HCT116 (cell line): ENCODE measurements at regions not wholly inside any gene's neighbourhood (a gene's known extent, or its start where the extent isn't known, plus 50 kb on each side); places are given as distances from the start of the nearest gene placed in this dataset.

Experiments used
- ATAC-seq: fragments of 200-7000 bp; cut with Tn5 transposase; 2 replicates; pipeline ENCODE4 v1.9.1; 2020; ENCODE audit warnings: mild to moderate bottlenecking, moderate library complexity
- BruUV-seq: library from RNA; stranded (reverse); fragments of 400-500 nt; replicated peaks from 2 replicates; lab custom pipeline; 2021; lab: Mats Ljungman, UMichigan
- CTCF ChIA-PET: fragments of 300-600 bp; sonication (Branson Sonifier 250); formaldehyde crosslinking; loops from one replicate; lab custom pipeline; 2021; ENCODE audit warnings: antibody characterized with exemption; lab: Charles Lee
- POLR2A ChIA-PET: fragments of 300-600, 350-600 bp; sonication (Branson Sonifier 250); formaldehyde crosslinking; loops from one replicate; lab custom pipeline; 2021; ENCODE audit warnings: antibody characterized with exemption; lab: Charles Lee
- RAD21 ChIA-PET, 2 experiments: fragments of 300-600 bp; sonication (Branson Sonifier 250); formaldehyde crosslinking; loops; one replicate each; lab custom pipeline; 2023; ENCODE audit warnings: low total read pairs in 2 of 2; ENCODE audit not compliant: uncharacterized antibody in 2 of 2, unreplicated experiment in 2 of 2, low non-redundant PET in 1 of 2; lab: Charles Lee
- DNase-seq: peaks from one replicate; pipeline ENCODE4 v3.0.0-alpha.2; 2010; ENCODE audit warnings: low read depth, low spot score
- H2AFZ ChIP-seq: fragments of 200-600 bp; shearing (Covaris generic), sonication (generic); 2 replicates; pipeline ENCODE4 v1.6.1; 2017; ENCODE audit warnings: low read depth, mixed run types, mixed read lengths, antibody characterized with exemption, low read length; ENCODE audit not compliant: poor library complexity, severe bottlenecking
- H3K27ac ChIP-seq: 2 replicates; pipeline ENCODE4 v1.5.1; 2012; ENCODE audit warnings: low read depth, low read length
- H3K27me3 ChIP-seq: fragments of 200-600 bp; sonication (generic); 2 replicates; pipeline ENCODE4 v1.6.1; 2016; ENCODE audit warnings: mixed run types, low read length, mixed read lengths; ENCODE audit not compliant: insufficient read depth
- H3K36me3 ChIP-seq, 2 experiments: fragments of 200-500 bp in 1 of 2; fragments of 200-600 bp in 1 of 2; sonication (Bioruptor generic) in 1 of 2; sonication (generic) in 1 of 2; 2 replicates each; pipeline versions ENCODE4 v1.5.1 to v1.6.1; 2014 to 2016; ENCODE audit warnings: low read length in 2 of 2, inconsistent platforms in 1 of 2, mixed read lengths in 1 of 2, mixed run types in 1 of 2; ENCODE audit not compliant: insufficient read depth in 2 of 2, control insufficient read depth in 1 of 2
- H3K4me1 ChIP-seq, 2 experiments: fragments of 200-600 bp in 1 of 2; sonication (generic) in 1 of 2; 2 replicates each; pipeline versions ENCODE4 v1.5.1 to v1.6.1; 2012 to 2017; ENCODE audit warnings: low read length in 2 of 2, inconsistent platforms in 1 of 2, mild to moderate bottlenecking in 1 of 2, mixed read lengths in 1 of 2, mixed run types in 1 of 2, moderate library complexity in 1 of 2; ENCODE audit not compliant: insufficient read depth in 2 of 2, control insufficient read depth in 1 of 2
- H3K4me2 ChIP-seq: fragments of 200-600 bp; sonication (generic); 2 replicates; pipeline ENCODE4 v1.6.1; 2017; ENCODE audit warnings: mixed run types, low read length, mixed read lengths
- H3K4me3 ChIP-seq, 2 experiments: fragments of 200-600 bp in 1 of 2; sonication (generic) in 1 of 2; replicated peaks in 1 of 2; 2 replicates each; pipeline ENCODE4 v1.5.1; 2011 to 2016; ENCODE audit warnings: low read length in 2 of 2, control low read depth in 1 of 2, low read depth in 1 of 2, mild to moderate bottlenecking in 1 of 2, mixed read lengths in 1 of 2, mixed run types in 1 of 2
- H3K79me2 ChIP-seq: fragments of 200-600 bp; sonication (generic); 2 replicates; pipeline ENCODE4 v1.6.1; 2017; ENCODE audit warnings: mild to moderate bottlenecking, mixed run types, low read length, moderate library complexity, mixed read lengths; ENCODE audit not compliant: insufficient read depth
- H3K9ac ChIP-seq: fragments of 200-600 bp; sonication (generic); 2 replicates; pipeline ENCODE4 v1.6.1; 2016; ENCODE audit warnings: low read length, mixed read lengths
- H3K9me2 ChIP-seq: fragments of 200-600 bp; sonication (generic), shearing (Covaris generic); 2 replicates; pipeline ENCODE4 v1.6.1; 2017; ENCODE audit warnings: mixed run types, mild to moderate bottlenecking, moderate library complexity; ENCODE audit not compliant: insufficient read depth
- H3K9me3 ChIP-seq, 2 experiments: fragments of 200-500 bp in 1 of 2; fragments of 200-600 bp in 1 of 2; sonication (Bioruptor generic) in 1 of 2; sonication (generic) in 1 of 2; 2 replicates each; pipeline ENCODE4 v1.6.1; 2014 to 2017; ENCODE audit warnings: low read length in 2 of 2, mixed read lengths in 2 of 2, inconsistent platforms in 1 of 2, low read depth in 1 of 2, mild to moderate bottlenecking in 1 of 2, mixed run types in 1 of 2, moderate library complexity in 1 of 2; ENCODE audit not compliant: control insufficient read depth in 1 of 2, insufficient read depth in 1 of 2
- H4K20me1 ChIP-seq: fragments of 200-600 bp; sonication (generic), shearing (Covaris generic); 2 replicates; pipeline ENCODE4 v1.6.1; 2017; ENCODE audit warnings: mixed run types, mild to moderate bottlenecking, moderate library complexity; ENCODE audit not compliant: insufficient read depth
- ATF3 ChIP-seq: IDR thresholded peaks from 2 replicates; pipeline ENCODE4 v1.6.1; 2012
- CTCF ChIP-seq, 3 experiments: fragments of 200-600 bp in 1 of 3; sonication (generic) in 1 of 3; IDR thresholded peaks in 2 of 3; conservative IDR thresholded peaks in 1 of 3; 2 replicates each; pipeline ENCODE4 v1.5.1; 2012 to 2017; ENCODE audit warnings: low read depth in 2 of 3, low read length in 2 of 3, antibody characterized with exemption in 1 of 3, borderline replicate concordance in 1 of 3, control low read depth in 1 of 3, mild to moderate bottlenecking in 1 of 3, mixed read lengths in 1 of 3, mixed run types in 1 of 3, moderate library complexity in 1 of 3; ENCODE audit not compliant: insufficient read depth in 1 of 3
- FOSL1 ChIP-seq: IDR thresholded peaks from 2 replicates; pipeline ENCODE4 v1.6.1; 2012; ENCODE audit warnings: low read depth
- REST ChIP-seq: IDR thresholded peaks from 2 replicates; pipeline ENCODE4 v1.6.1; 2012; ENCODE audit warnings: low read depth
- SIN3A ChIP-seq: IDR thresholded peaks from 2 replicates; pipeline ENCODE4 v1.6.1; 2012; ENCODE audit warnings: low read depth
- SP1 ChIP-seq: IDR thresholded peaks from 2 replicates; pipeline ENCODE4 v1.6.1; 2012; ENCODE audit warnings: low read depth
- TCF7L2 ChIP-seq: IDR thresholded peaks from 2 replicates; pipeline ENCODE4 v1.7.0; 2011; ENCODE audit warnings: borderline replicate concordance, inconsistent platforms; ENCODE audit not compliant: insufficient read depth, insufficient read length; ENCODE audit errors: extremely low read depth
- intact Hi-C: fragments of 100-400 bp; cut with micrococcal nuclease; formaldehyde crosslinking; loops from 2 replicates; pipeline ENCODE4 v1.10.0; 2022

GRCh38 chr1:55670331-55671082 is 455.3 kb upstream of the USP24 start:
- CTCF ChIA-PET = no interaction called here
- Histone ChIP-seq H3K9me3 (no peaks in the 10 kb centered on the region), H3K27ac (no peak overlapping the region), H3K79me2 (no peaks in the 10 kb centered on the region), H3K9ac (no peak overlapping the region), H2AFZ (no peak overlapping the region), H4K20me1 (no peaks in the 10 kb centered on the region), H3K4me1 (no peaks in the 10 kb centered on the region), H3K4me2 (no peak overlapping the region), H3K9me2 (no peaks in the 10 kb centered on the region), H3K36me3 (no peaks in the 10 kb centered on the region), H3K27me3 (no peaks in the 10 kb centered on the region)
- ATAC-seq (no peak), DNase-seq (no peak)
- POLR2A ChIA-PET = no interaction called here
- intact Hi-C loops = no loop called here
- no TSS peak for BruUV-seq
- RAD21 ChIA-PET = no interaction called here
- TF ChIP-seq REST (no peak), CTCF (IDR thresholded peaks at IDR 0.05 in 2 of 3, conservative IDR thresholded peaks at IDR 0.05 in 1 of 3; ENCODE audit: borderline replicate concordance in 1 of 3, insufficient read depth in 1 of 3, low read depth in 2 of 3, low read length in 2 of 3) (no peak), TCF7L2 (no peak), SP1 (no peak), SIN3A (no peak), FOSL1 (no peak), ATF3 (no peak)
- TF ChIP-seq, all 23 proteins: peak for 0
- H3K4me3 ChIP-seq = no peak overlapping the region
